Glutamatergic neuron (in vitro differentiated cells): ENCODE measurements at regions not wholly inside any gene's neighbourhood (a gene's known extent, or its start where the extent isn't known, plus 50 kb on each side); places are given as distances from the start of the nearest gene placed in this dataset.
"Not testable (repeated sequence)": the region's sequence is repeated elsewhere in the genome, so short reads cannot be mapped to it uniquely, and the experiment has no call there.

Experiments
- DNase-seq: peaks from one replicate; pipeline ENCODE4 v3.0.0; 2022
- H3K27ac Mint-ChIP-seq: one replicate; pipeline ENCODE4 v1.8.0; 2020; ENCODE audit warnings: mild to moderate bottlenecking, mixed read lengths, inconsistent platforms; ENCODE audit not compliant: unreplicated experiment
- H3K27me3 Mint-ChIP-seq: one replicate; pipeline ENCODE4 v1.8.0; 2020; ENCODE audit warnings: mild to moderate bottlenecking, moderate library complexity, mixed read lengths, inconsistent platforms; ENCODE audit not compliant: unreplicated experiment
- H3K36me3 Mint-ChIP-seq: one replicate; pipeline ENCODE4 v1.8.0; 2020; ENCODE audit warnings: mild to moderate bottlenecking, mixed read lengths, inconsistent platforms; ENCODE audit not compliant: unreplicated experiment
- H3K4me1 Mint-ChIP-seq: one replicate; pipeline ENCODE4 v1.8.0; 2020; ENCODE audit warnings: mild to moderate bottlenecking, low read depth, mixed read lengths, inconsistent platforms; ENCODE audit not compliant: unreplicated experiment
- H3K4me3 Mint-ChIP-seq: one replicate; pipeline ENCODE4 v1.8.0; 2020; ENCODE audit warnings: mild to moderate bottlenecking, mixed read lengths, inconsistent platforms; ENCODE audit not compliant: unreplicated experiment
- H3K9me3 Mint-ChIP-seq: one replicate; pipeline ENCODE4 v1.8.0; 2020; ENCODE audit warnings: mild to moderate bottlenecking, moderate library complexity, mixed read lengths, inconsistent platforms; ENCODE audit not compliant: unreplicated experiment
- CTCF ChIP-seq: fragments of 200-600 bp; sonication (generic); IDR thresholded peaks from one replicate; pipeline ENCODE4 v1.5.0; 2021; ENCODE audit not compliant: partially characterized antibody, unreplicated experiment

- H3K9me3 Mint-ChIP-seq, result no peaks in the 10 kb centered on the region
These were observed 604.7 kb upstream of the AMELY start for GRCh38 chrY:7516268-7516667.

GRCh38 chrY:7515812-7516211, 604.3 kb upstream of the AMELY start:
- TF ChIP-seq CTCF, result no peak
- no peaks in the 10 kb centered on the region for H3K9me3 Mint-ChIP-seq
- H3K27me3 Mint-ChIP-seq, result peaks cover 1% of the 10 kb centered on the region
- DNase-seq, result no peak
- H3K36me3 Mint-ChIP-seq, result no peaks in the 10 kb centered on the region
- no peak overlapping the region for H3K4me3 Mint-ChIP-seq
- H3K4me1 Mint-ChIP-seq, result no peaks in the 10 kb centered on the region
- H3K27ac Mint-ChIP-seq, result no peak overlapping the region

More at GRCh38 chrY:7516268-7516667, 604.7 kb upstream of the AMELY start:
- H3K4me3 Mint-ChIP-seq, result no peak overlapping the region
- no peaks in the 10 kb centered on the region for H3K36me3 Mint-ChIP-seq
- H3K27ac Mint-ChIP-seq, result no peak overlapping the region
- no peak for TF ChIP-seq CTCF
- H3K27me3 Mint-ChIP-seq, result peaks cover 1% of the 10 kb centered on the region
- no peak for DNase-seq
- H3K4me1 Mint-ChIP-seq, result no peaks in the 10 kb centered on the region

- Mint-ChIP-seq H3K4me3 (no peak overlapping the region), H3K27ac (no peak overlapping the region), H3K9me3 (peaks cover 5% of the 10 kb centered on the region), H3K27me3 (peaks cover 2% of the 10 kb centered on the region), H3K36me3 (no peaks in the 10 kb centered on the region), H3K4me1 (no peaks in the 10 kb centered on the region)
- no peak for TF ChIP-seq CTCF
- DNase-seq, result no peak
These were observed 591.3 kb upstream of the AMELY start for GRCh38 chrY:7502896-7503295.

GRCh38 chrY:7501236-7501635, 589.7 kb upstream of the AMELY start:
- TF ChIP-seq CTCF, result no peak
- H3K27me3 Mint-ChIP-seq, result peaks cover 1% of the 10 kb centered on the region

GRCh38 chrY:7496001-7496400, 584.4 kb upstream of the AMELY start:
- DNase-seq, result no peak
- H3K9me3 Mint-ChIP-seq, result no peaks in the 10 kb centered on the region
- no peaks in the 10 kb centered on the region for H3K4me1 Mint-ChIP-seq
- H3K27me3 Mint-ChIP-seq, result peaks cover 4% of the 10 kb centered on the region
- no peak overlapping the region for H3K27ac Mint-ChIP-seq
- no peaks in the 10 kb centered on the region for H3K36me3 Mint-ChIP-seq
- H3K4me3 Mint-ChIP-seq, result no peak overlapping the region
- TF ChIP-seq CTCF, result no peak

More at GRCh38 chrY:7501236-7501635, 589.7 kb upstream of the AMELY start:
- no peak for DNase-seq
- Mint-ChIP-seq H3K4me3 (no peak overlapping the region), H3K9me3 (peaks cover 5% of the 10 kb centered on the region), H3K4me1 (no peaks in the 10 kb centered on the region), H3K27ac (no peak overlapping the region), H3K36me3 (no peaks in the 10 kb centered on the region)

- not testable (repeated sequence) for H3K27ac Mint-ChIP-seq, H3K4me1 Mint-ChIP-seq, H3K4me3 Mint-ChIP-seq, H3K36me3 Mint-ChIP-seq, DNase-seq, H3K27me3 Mint-ChIP-seq, H3K9me3 Mint-ChIP-seq
These were observed 573.1 kb upstream of the AMELY start for GRCh38 chrY:7484455-7485285.
